HTR-8/SVneo (cell line): ENCODE measurements at regions not wholly inside any gene's neighbourhood (a gene's known extent, or its start where the extent isn't known, plus 50 kb on each side); places are given as distances from the start of the nearest gene placed in this dataset.
"Not testable (repeated sequence)": the region's sequence is repeated elsewhere in the genome, so short reads cannot be mapped to it uniquely, and the experiment has no call there.

ENCODE experiments used
- DNase-seq: peaks from one replicate; pipeline ENCODE4 v3.0.0; 2011; ENCODE audit warnings: low spot score, mixed read lengths; ENCODE audit not compliant: insufficient read length
- FAIRE-seq: peaks from 2 replicates; lab custom pipeline; 2011; peaks lifted over from hg19 to GRCh38; lab: Jason Lieb, UNC

- FAIRE-seq (no peak), DNase-seq (no peak)
These were observed 2159.7 kb downstream of the PCDH7 start for GRCh38 chr4:32879913-32880312.

DNA sequence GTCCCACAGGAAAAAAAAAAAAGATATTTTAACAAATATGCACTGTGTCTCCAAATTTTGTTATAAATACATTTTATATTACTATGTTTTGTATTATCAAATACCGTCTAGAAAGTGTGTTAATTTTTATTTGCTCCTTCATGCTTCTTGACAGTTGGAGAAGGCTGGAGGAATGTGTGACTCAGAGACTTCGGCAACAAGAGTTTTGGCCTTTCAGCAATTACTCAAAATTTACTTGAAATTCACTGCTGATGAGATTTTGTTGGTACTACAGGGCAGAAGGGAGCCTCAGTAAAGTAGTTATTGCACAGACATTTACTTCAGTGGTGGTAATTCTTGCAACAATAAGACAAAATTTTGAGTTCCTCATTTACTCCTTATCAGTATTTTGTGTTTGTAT, 2164.0 kb downstream of the PCDH7 start:
- no peak for FAIRE-seq
- DNase-seq = peak; percentile 10

GRCh38 chr4:32890398-32890797, 2170.2 kb downstream of the PCDH7 start:
- FAIRE-seq (no peak), DNase-seq (no peak)

DNA sequence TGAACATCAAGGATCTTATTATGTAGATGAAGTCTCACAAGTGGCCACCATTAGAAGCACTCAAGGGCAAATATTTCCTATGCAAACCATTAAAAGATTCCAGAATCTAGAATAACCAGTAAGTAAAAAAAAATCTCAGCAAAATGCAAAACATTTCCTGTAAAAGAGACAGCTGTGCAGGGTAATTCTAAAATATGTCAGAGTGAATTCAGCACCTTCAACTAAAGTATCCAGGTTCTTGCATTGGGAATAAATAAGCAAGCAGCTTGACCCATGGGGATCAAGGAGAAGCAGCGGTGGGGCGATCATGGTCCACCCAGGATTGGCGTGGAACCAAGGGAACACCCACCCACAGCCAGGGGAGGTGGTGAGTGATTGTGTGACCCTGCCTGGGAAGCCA, 2188.9 kb downstream of the PCDH7 start:
- no peak for FAIRE-seq

DNA sequence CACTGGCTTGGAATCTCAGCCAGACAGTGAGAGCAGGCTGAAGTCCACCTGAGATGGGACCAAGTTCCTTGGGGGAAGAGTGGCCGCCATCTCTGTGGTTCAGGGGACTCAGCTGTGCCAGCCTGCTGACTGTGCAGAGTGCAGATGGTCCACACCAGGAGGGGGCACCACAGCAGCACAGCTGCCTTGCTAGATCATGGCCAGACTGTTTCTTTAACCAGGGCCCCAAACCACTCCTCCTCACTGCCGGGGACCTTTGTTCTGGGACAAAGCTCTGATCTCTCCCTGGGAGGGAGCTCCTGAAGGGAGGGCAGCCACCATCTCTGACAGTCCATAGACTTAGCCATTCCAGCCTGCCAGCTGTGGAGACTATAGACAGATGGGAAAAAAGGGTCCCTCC, 2189.6 kb downstream of the PCDH7 start:
- DNase-seq (no peak), FAIRE-seq (no peak)

More for the DNA sequence above, 2188.9 kb downstream of the PCDH7 start:
- no peak for DNase-seq

DNA sequence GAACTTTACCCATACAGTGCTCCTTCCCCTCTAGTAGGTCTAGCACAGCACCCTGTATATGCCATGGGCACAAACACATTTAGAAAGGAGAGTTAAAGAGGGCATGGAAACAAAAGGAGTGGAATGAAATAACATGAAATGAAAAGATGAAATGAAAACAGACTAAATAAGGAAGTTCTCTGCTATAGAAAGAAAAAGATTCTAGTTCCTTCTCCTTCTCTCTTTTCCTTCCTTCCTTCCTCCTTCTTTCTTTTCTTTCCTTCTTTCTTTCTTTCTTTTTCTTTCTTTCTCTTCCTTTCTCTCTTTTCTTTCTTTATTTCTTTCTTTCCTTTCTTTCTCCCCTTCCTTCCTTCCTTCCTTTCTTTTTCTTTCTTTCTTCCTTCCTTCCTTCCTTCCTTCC, 2197.4 kb downstream of the PCDH7 start:
- DNase-seq (no peak), FAIRE-seq (no peak)

DNA sequence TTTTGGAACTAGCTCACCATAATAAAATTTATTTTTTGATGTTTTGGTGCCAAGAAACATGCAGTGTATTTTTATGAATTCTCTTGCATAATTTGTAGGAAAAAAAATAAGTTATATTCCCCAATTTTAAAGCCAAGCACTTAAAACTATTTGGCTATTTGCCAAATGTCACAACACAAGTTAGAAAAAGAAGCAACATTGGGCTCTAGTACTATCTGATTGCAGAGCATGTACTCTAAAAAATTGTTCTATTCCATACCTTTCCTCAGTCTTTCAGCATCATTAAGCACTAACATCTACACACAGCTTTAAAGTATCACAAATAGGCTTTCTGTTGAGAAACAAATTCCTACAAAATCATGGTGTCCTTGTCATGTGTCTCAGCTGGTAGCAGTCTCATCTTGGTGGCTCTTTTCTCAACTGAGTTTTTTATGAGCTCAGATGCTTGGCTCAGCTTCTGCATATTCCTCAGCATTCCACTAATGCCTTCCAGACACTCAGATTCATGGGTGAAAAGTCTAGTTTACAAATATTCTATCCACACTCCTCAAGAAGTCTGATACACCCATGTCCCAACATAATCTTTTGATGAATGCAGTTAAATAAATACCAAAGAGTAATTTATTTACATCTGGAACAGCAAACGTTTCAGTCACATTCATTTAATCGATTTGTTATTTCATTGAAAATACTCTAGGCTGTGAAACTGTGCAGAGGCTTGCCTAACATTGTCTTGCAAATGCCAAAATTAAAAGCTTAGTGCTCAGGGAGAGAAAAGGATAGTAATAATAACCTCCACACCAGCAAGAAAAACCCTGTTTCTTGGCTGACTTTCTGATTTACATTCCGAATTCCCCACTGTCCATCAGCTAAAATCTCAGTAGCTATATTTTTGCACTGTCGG, 2209.9 kb downstream of the PCDH7 start:
- no peak for FAIRE-seq
- DNase-seq = no peak

GRCh38 chr4:32930700-32931099, 2210.5 kb downstream of the PCDH7 start:
- FAIRE-seq (no peak), DNase-seq (no peak)

DNA sequence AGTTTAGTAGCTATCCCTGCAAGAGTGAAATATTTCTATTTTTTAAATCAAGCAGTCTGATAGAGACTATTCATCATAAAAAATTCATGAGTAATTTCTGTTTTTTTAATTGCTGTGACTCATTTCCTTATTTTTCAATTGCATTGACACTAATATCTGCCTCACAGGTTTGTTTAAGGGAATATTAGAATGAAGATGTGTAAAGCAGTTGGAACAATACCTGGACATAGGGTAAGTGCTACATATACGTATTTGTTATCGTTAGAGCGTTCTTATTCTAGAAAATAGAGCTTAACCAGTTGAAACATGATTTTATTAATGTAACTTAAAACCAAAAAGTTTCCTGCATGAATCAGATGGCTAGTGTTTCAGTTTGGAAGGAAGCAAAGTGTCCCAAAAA, 2211.3 kb downstream of the PCDH7 start:
- FAIRE-seq = no peak
- DNase-seq = no peak

DNA sequence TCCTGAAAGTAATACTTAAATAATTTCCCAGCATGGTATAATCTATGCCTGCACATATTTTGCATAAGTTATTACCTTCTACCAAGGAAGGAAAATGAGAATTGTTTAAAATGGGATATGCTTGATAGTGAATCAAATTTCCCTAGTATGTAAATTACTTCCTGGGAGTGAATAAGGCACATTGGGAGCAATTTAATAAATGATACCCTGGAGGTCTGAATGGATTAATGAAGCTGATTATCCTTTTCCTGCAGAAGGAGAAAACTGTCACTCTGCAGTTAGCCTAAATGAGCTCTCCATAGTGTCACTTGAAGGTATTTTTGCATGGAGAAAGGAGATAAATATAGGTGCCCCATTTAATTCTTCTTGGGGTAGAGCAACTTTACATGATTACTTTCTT, 2212.0 kb downstream of the PCDH7 start:
- DNase-seq = no peak
- no peak for FAIRE-seq

- not testable (repeated sequence) for DNase-seq, FAIRE-seq
These were observed 2219.1 kb downstream of the PCDH7 start for GRCh38 chr4:32939222-32939621.

DNA sequence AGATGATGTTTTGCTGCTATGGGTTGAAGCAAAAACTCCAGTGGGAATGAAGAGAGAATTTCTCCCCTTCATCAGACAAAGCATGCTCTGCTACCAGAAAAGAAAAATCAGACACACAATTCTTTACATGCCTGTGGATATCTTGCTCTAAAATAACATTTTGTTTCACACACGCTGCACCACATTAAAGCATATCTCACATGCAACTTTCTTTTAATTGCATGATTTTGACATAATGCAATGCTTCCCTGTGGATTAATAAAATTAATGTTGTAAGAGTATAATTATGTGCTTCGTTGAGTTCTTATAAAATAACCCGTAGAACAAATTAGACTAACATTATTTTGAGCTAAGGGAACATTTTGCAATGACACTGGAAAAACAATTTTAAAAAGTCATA, 2230.7 kb downstream of the PCDH7 start:
- no peak for DNase-seq
- no peak for FAIRE-seq

DNA sequence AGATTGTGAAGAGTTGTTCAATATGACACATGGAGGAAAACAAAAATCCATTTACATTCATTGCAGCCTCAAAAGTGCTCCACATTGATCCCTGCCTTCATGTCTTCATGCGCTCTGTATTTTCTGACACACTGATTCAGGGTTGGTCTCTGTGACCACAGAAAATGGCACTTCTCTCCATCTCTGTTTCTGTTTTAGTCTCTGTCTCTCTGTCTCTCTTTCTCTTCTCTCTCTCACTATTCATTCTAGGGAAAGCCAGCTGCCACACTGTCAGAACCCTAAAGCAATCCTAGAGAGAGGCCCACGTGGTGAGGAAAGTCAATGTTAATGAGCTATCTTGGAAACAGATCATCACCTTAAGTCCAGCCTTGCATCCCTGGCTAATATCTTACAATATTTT, 2238.4 kb downstream of the PCDH7 start:
- DNase-seq (no peak), FAIRE-seq (no peak)

DNA sequence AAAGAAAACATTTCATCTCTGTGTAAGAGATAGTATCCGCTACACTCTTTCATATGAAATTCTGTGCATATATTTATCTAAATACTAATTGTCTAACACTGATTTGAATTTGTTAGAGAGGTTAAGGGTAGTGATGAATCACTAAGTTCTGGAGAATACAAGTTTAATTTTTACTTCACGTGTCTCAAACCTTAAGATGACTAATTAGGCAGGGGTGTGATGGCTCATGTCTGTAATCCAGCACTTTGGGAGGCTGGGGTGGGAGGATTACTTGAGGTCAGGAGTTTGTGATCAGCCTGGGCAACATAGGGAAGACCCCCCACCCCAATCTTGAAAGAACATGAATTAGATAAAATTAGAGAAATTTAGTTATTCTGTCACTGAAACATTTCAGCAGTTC, 2241.9 kb downstream of the PCDH7 start:
- no peak for FAIRE-seq
- DNase-seq = no peak

DNA sequence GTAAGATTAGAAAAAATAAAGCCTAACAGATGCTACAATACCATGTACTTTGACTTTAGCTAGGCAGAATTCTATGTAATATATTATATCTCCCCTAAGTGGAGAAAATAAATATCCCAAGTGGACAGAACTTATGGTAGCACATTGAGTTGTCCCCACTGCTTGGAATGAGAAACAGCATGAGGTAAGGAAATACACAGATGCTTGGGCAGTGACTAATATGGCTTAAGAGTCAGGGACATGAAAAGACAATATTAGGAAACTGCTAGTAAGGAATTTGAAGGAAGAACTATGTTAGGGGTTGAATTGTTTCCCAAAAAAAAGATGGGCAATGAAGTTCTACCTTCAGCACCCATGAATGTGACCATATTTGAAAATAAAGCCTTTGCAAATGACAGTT, 2265.1 kb downstream of the PCDH7 start:
- no peak for FAIRE-seq
- no peak for DNase-seq

DNA sequence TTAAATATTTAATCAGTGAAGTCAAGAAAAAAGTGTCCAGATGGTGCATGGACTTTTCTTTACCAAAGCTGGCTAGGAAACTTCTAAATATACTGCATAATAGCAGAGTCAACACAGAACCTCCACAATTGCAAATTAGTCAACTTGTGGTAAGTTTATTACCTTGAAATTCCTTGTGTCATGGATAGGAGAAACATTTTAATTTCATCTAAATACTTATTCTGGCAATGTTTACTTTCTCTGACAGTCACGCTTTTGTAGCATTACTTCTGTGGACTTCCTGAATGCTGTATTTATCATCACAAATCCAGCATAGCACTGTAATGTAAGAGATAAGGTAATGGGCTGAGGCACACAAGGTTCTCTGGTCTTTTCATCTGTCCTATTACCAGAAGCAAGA, 2266.1 kb downstream of the PCDH7 start:
- no peak for FAIRE-seq
- no peak for DNase-seq

DNA sequence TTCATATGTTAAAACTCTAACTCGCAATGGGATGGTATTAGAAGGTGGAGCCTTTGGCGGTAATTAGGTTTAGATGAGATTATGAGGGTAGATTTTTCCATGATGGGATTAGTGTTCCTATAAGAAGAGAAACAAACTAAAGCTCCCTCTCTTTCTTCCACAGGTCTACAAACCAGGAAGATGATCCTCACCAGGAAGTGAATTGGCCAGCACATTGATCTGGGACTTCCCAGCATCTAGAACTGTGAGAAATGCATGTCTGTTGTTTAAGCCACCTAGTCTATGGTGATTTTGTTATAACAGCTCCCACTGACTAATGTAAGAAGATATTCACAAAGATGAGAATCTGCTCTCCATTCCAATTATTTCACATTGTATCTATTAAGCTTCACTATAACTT, 2266.9 kb downstream of the PCDH7 start:
- no peak for FAIRE-seq
- DNase-seq = no peak

DNA sequence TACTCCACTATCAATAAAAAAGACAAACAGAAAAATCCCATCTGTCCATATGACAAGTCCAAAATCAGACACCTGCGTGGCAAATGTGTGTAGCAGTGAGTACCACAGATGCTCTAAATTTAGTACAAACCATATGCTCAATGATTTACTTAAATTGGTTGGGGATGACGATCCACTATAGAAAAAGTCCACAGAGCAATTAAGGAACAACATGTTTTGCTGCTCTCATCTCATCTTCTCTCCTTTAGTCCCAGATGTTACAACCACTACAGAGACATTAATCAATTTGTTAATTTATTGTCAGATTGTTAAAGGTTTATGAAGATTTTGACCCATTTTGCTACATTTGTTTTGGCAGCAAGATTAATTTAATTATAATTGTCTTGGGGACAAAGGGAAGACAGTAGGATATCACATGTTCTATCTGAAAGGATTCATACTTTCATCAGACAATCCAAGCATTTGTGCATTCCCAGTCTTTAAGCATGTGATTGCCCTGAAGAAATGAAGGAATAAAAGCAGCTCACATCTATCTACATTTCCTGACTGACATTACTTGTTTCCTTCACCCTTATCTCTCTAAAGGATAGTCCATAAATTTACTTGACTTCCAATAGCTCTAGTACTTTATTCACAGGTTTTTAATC, 2268.1 kb downstream of the PCDH7 start:
- no peak for DNase-seq

GRCh38 chr4:32991663-32992062, 2271.5 kb downstream of the PCDH7 start:
- DNase-seq (no peak), FAIRE-seq (no peak)

More for the DNA sequence above, 2268.1 kb downstream of the PCDH7 start:
- no peak for FAIRE-seq

DNA sequence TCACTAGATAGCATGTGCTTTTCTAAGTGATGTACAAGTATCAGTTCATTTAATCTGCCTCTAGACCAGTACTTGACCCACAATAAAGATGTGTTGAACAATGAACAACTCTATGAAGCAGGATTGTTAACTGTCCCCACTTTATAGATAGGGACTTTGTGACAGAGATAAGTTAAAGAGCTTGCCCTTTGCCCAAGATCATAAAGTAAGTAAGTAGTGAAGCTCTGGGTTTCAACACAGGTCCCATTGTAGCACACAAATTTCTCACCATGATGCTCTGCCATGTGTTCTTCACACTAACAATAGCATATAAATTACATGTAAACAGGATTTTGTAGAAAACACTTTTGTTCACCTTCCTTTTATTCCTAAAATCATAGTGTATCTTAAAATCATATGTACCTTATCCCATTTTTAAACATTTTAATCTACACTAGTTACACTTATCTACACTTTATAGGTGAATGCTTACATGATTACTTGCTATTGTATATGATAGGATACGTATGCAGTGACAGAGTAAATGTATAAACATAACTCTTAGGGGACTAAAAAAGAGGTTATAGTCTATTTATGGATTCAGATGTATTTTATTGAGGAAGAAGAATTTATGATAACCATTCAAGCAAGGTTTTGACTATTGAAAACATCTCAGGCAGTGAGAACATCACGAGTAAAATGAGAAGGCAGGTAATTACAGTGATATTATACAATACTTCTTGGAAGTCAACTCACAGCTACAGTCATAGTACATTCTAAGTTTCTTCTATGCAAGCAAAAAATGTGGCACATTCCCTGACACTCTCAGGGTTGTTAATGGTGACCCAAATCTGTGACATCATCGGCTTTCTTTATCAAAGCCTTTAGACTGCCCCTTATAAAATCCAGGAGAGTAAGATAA, 2275.1 kb downstream of the PCDH7 start:
- FAIRE-seq (no peak), DNase-seq (no peak)

DNA sequence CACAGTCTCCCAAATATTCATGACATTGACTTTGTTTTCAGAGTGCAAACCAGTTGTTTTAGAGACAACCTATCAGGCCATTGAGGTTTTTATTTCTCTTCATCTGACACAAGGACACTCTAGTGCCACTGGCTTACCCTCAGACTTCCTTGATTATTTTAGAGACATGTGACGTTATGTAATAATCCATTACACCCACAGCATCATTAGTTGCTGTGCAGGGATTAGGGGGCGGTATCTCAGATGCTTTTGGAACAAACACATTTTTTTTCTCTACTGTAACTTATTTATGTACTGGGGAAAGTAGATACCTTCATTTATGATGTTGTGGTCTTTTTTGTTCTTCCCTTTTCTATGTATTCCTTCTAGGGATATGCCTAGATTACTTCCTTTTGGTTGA, 2293.1 kb downstream of the PCDH7 start:
- FAIRE-seq = no peak

More for the DNA sequence above, 2293.1 kb downstream of the PCDH7 start:
- DNase-seq = no peak
